B cell (primary cell): ENCODE measurements at regions not wholly inside any gene's neighbourhood (a gene's known extent, or its start where the extent isn't known, plus 50 kb on each side); places are given as distances from the start of the nearest gene placed in this dataset.

Experiments
- ATAC-seq: fragments of 200-7000 bp; cut with Tn5 transposase; one replicate; pipeline ENCODE4 v1.10.0; 2021; ENCODE audit warnings: low read depth, mild to moderate bottlenecking, moderate number of reproducible peaks, moderate library complexity
- CTCF ChIA-PET: fragments of 350-600 bp; sonication (Branson Sonifier 250); formaldehyde crosslinking; loops from one replicate; lab custom pipeline; 2021; ENCODE audit warnings: antibody characterized with exemption, inconsistent platforms; lab: Charles Lee
- POLR2A ChIA-PET: fragments of 350-600 bp; sonication (Branson Sonifier 250); formaldehyde crosslinking; loops from one replicate; lab custom pipeline; 2021; ENCODE audit warnings: antibody characterized with exemption; lab: Charles Lee
- DNase-seq: peaks from one replicate; pipeline ENCODE4 v3.0.0; 2013
- H2AFZ ChIP-seq: 2 replicates; pipeline ENCODE4 v1.6.1; 2012; ENCODE audit warnings: mild to moderate bottlenecking, low read depth, low read length; ENCODE audit not compliant: insufficient read depth, poor library complexity, severe bottlenecking
- H3K27ac ChIP-seq, 2 donors: 1 replicate in 1 of 2; 2 replicates in 1 of 2; pipeline ENCODE4 v1.5.1; 2012 to 2013; ENCODE audit warnings: low read length in 2 of 2, mild to moderate bottlenecking in 2 of 2, moderate library complexity in 1 of 2
- H3K27me3 ChIP-seq, 4 experiments: fragments of 200-600 bp in 1 of 4; sonication (generic) in 1 of 4; replicated peaks in 1 of 4; 1 replicate in 2 of 4; 2 replicates in 2 of 4; pipeline versions ENCODE4 v1.6.1 to v1.7.0; 2013 to 2016; ENCODE audit warnings: low read length in 3 of 4, mild to moderate bottlenecking in 2 of 4, mixed read lengths in 1 of 4, moderate library complexity in 1 of 4; ENCODE audit not compliant: insufficient read depth in 4 of 4, control insufficient read depth in 3 of 4; ENCODE audit errors: control extremely low read depth in 1 of 4
- H3K36me3 ChIP-seq, 2 experiments: replicated peaks in 1 of 2; 1 replicate in 1 of 2; 2 replicates in 1 of 2; pipeline versions ENCODE4 v1.6.1 to v1.7.1; 2013; ENCODE audit warnings: low read length in 1 of 2; ENCODE audit not compliant: insufficient read depth in 2 of 2, control insufficient read depth in 1 of 2; ENCODE audit errors: control extremely low read depth in 1 of 2, extremely low read depth in 1 of 2
- H3K4me1 ChIP-seq, 2 donors: fragments of 200-600 bp in 1 of 2; sonication (generic) in 1 of 2; 1 replicate in 1 of 2; 2 replicates in 1 of 2; pipeline versions ENCODE4 v1.5.1 to v1.6.1; 2013 to 2017; ENCODE audit warnings: low read length in 2 of 2; ENCODE audit not compliant: control insufficient read depth in 2 of 2, insufficient read depth in 2 of 2
- H3K4me2 ChIP-seq: replicated peaks from 2 replicates; pipeline ENCODE3; 2012; ENCODE audit warnings: mild to moderate bottlenecking, low read depth, low read length; ENCODE audit not compliant: poor library complexity, severe bottlenecking
- H3K4me3 ChIP-seq, 5 experiments: fragments of 200-600 bp in 1 of 5; sonication (generic) in 1 of 5; 1 replicate in 3 of 5; 2 replicates in 2 of 5; pipeline versions ENCODE4 v1.5.1 to v1.7.0; 2011 to 2016; ENCODE audit warnings: low read length in 4 of 5, mild to moderate bottlenecking in 4 of 5, low read depth in 2 of 5, control low read depth in 1 of 5, moderate library complexity in 1 of 5; ENCODE audit not compliant: insufficient read depth in 1 of 5; ENCODE audit errors: control extremely low read depth in 1 of 5, extremely low read depth in 1 of 5
- H3K79me2 ChIP-seq: fragments of 200-600 bp; sonication (generic); one replicate; pipeline ENCODE4 v1.6.0; 2016; ENCODE audit warnings: low read length; ENCODE audit not compliant: control insufficient read depth, insufficient read depth
- H3K9ac ChIP-seq: fragments of 200-600 bp; sonication (generic); 2 replicates; pipeline ENCODE4 v1.6.1; 2017; ENCODE audit warnings: mild to moderate bottlenecking, low read length, moderate library complexity
- H3K9me3 ChIP-seq, 3 donors: one replicate each; pipeline versions ENCODE4 v1.6.1 to v1.7.1; 2013; ENCODE audit warnings: low read length in 2 of 3; ENCODE audit not compliant: control insufficient read depth in 2 of 3, insufficient read depth in 1 of 3; ENCODE audit errors: control extremely low read depth in 1 of 3
- H4K20me1 ChIP-seq: 2 replicates; pipeline ENCODE4 v1.6.0; 2012; ENCODE audit warnings: mild to moderate bottlenecking, low read length; ENCODE audit not compliant: insufficient read depth, control insufficient read depth, poor library complexity, severe bottlenecking
- H3K27ac Mint-ChIP-seq: one replicate; pipeline ENCODE4 v1.8.0; 2021; ENCODE audit warnings: mixed read lengths
- H3K27me3 Mint-ChIP-seq: one replicate; pipeline ENCODE4 v1.8.0; 2021; ENCODE audit warnings: mixed read lengths
- H3K4me1 Mint-ChIP-seq: one replicate; pipeline ENCODE4 v1.8.0; 2021; ENCODE audit warnings: mixed read lengths
- H3K4me3 Mint-ChIP-seq: one replicate; pipeline ENCODE4 v1.8.0; 2021; ENCODE audit warnings: mixed read lengths
- H3K9me3 Mint-ChIP-seq: one replicate; pipeline ENCODE4 v1.8.0; 2022; ENCODE audit warnings: mixed read lengths; ENCODE audit not compliant: insufficient read depth
- CTCF ChIP-seq: fragments of 200-600 bp; IDR thresholded peaks from one replicate; pipeline ENCODE4 v1.8.0; 2022; ENCODE audit warnings: antibody characterized with exemption, mild to moderate bottlenecking
- EZH2 ChIP-seq: IDR thresholded peaks from 2 replicates; pipeline ENCODE4 v1.6.1; 2012; ENCODE audit warnings: borderline replicate concordance, low read depth, mild to moderate bottlenecking, moderate library complexity, low read length; ENCODE audit not compliant: insufficient read depth, poor library complexity, severe bottlenecking
- WGBS: methylation state at CpG from one replicate; pipeline ENCODE4 v1.1.5; 2013; ENCODE audit warnings: missing lambda C conversion rate; ENCODE audit not compliant: insufficient coverage; 5-methylcytosine and 5-hydroxymethylcytosine counted together
- intact Hi-C: fragments of 100-400 bp; cut with micrococcal nuclease; formaldehyde crosslinking; loops from one replicate; pipeline ENCODE4 v1.10.0; 2022

GRCh38 chr1:219279017-219279770, 105.5 kb downstream of the LYPLAL1 start:
- Mint-ChIP-seq H3K27ac (no peak overlapping the region), H3K4me1 (no peaks in the 10 kb centered on the region), H3K4me3 (no peak overlapping the region), H3K27me3 (no peaks in the 10 kb centered on the region), H3K9me3 (no peaks in the 10 kb centered on the region)
- ATAC-seq, result no peak
- no peaks in the 10 kb centered on the region for H4K20me1 ChIP-seq
- CTCF ChIA-PET, result no interaction called here
- intact Hi-C loops, result no loop called here
- H3K79me2 ChIP-seq, result no peaks in the 10 kb centered on the region
- 86% methylated on average over 5 of the region's 6 CpGs for WGBS
- no peak overlapping the region for H2AFZ ChIP-seq
- no peaks in the 10 kb centered on the region for H3K9me3 ChIP-seq
- POLR2A ChIA-PET, result no interaction called here
- H3K4me3 ChIP-seq, result no peak overlapping the region
- H3K36me3 ChIP-seq, result no peaks in the 10 kb centered on the region
- H3K27me3 ChIP-seq, result no peaks in the 10 kb centered on the region
- H3K4me1 ChIP-seq, result no peaks in the 10 kb centered on the region
- no peak overlapping the region for H3K27ac ChIP-seq
- no peak for TF ChIP-seq CTCF
- TF ChIP-seq EZH2, result no peak
- no peak for DNase-seq
- H3K4me2 ChIP-seq, result no peak overlapping the region
- H3K9ac ChIP-seq, result no peak overlapping the region

GRCh38 chr1:219278288-219278687, 104.6 kb downstream of the LYPLAL1 start:
- Histone ChIP-seq H3K9ac (no peak overlapping the region), H2AFZ (no peak overlapping the region), H4K20me1 (no peaks in the 10 kb centered on the region), H3K4me3 (no peak overlapping the region), H3K4me2 (no peak overlapping the region), H3K79me2 (no peaks in the 10 kb centered on the region), H3K9me3 (no peaks in the 10 kb centered on the region), H3K36me3 (no peaks in the 10 kb centered on the region), H3K4me1 (no peaks in the 10 kb centered on the region), H3K27me3 (no peaks in the 10 kb centered on the region), H3K27ac (no peak overlapping the region)
- intact Hi-C loops, result no loop called here
- TF ChIP-seq EZH2 (no peak), CTCF (no peak)
- Mint-ChIP-seq H3K27ac (no peak overlapping the region), H3K4me1 (no peaks in the 10 kb centered on the region), H3K27me3 (no peaks in the 10 kb centered on the region), H3K9me3 (no peaks in the 10 kb centered on the region), H3K4me3 (no peak overlapping the region)
- no CpG with 5 or more reads among the region's 1 CpG for WGBS
- DNase-seq (no peak), ATAC-seq (no peak)
- CTCF ChIA-PET, result no interaction called here
- POLR2A ChIA-PET, result no interaction called here
